ENCODE measurements at regions not wholly inside any gene's neighbourhood (a gene's known extent, or its start where the extent isn't known, plus 50 kb on each side); places are given as distances from the start of the nearest gene placed in this dataset.

- no peak for DNase-seq
These were observed 221.2 kb upstream of the KITLG start for GRCh38 chr12:88801227-88802095.

GRCh38 chr12:88793096-88793495 lies 212.8 kb upstream of the KITLG start:
- no peak for DNase-seq

- no peak for DNase-seq
These were observed 210.0 kb upstream of the KITLG start for GRCh38 chr12:88790231-88790630.

- no peak for DNase-seq
These were observed 203.9 kb upstream of the KITLG start for GRCh38 chr12:88784166-88784565.

GRCh38 chr12:88782351-88782750 lies 202.1 kb upstream of the KITLG start:
- no peak for DNase-seq

GRCh38 chr12:88781909-88782308 lies 201.6 kb upstream of the KITLG start:
- DNase-seq, result no peak

GRCh38 chr12:88778064-88778463 lies 197.8 kb upstream of the KITLG start:
- no peak for DNase-seq

- DNase-seq, result no peak
These were observed 195.5 kb upstream of the KITLG start for GRCh38 chr12:88775742-88776151.

GRCh38 chr12:88767699-88768098 lies 187.4 kb upstream of the KITLG start:
- DNase-seq, result no peak

GRCh38 chr12:88764781-88765480 lies 184.7 kb upstream of the KITLG start:
- no peak for DNase-seq

- DNase-seq, result no peak
These were observed 183.3 kb upstream of the KITLG start for GRCh38 chr12:88763536-88764100.

GRCh38 chr12:88758176-88758575 lies 177.9 kb upstream of the KITLG start:
- DNase-seq, result no peak

GRCh38 chr12:88756917-88757316 lies 176.6 kb upstream of the KITLG start:
- DNase-seq, result no peak

- DNase-seq, result no peak
These were observed 175.9 kb upstream of the KITLG start for GRCh38 chr12:88756153-88756552.

GRCh38 chr12:88753707-88754106 lies 173.4 kb upstream of the KITLG start:
- no peak for DNase-seq

- DNase-seq, result no peak
These were observed 172.8 kb upstream of the KITLG start for GRCh38 chr12:88753066-88753465.

GRCh38 chr12:88752183-88752582 lies 171.9 kb upstream of the KITLG start:
- no peak for DNase-seq

- DNase-seq, result no peak
These were observed 170.7 kb upstream of the KITLG start for GRCh38 chr12:88750867-88751543.

GRCh38 chr12:88746386-88746785 lies 166.1 kb upstream of the KITLG start:
- no peak for DNase-seq

- no peak for DNase-seq
These were observed 163.8 kb upstream of the KITLG start for GRCh38 chr12:88743946-88744685.

GRCh38 chr12:88737838-88738472 lies 157.7 kb upstream of the KITLG start:
- no peak for DNase-seq

- no peak for DNase-seq
These were observed 155.8 kb upstream of the KITLG start for GRCh38 chr12:88736031-88736430.
